ENCODE measurements at regions not wholly inside any gene's neighbourhood (a gene's known extent, or its start where the extent isn't known, plus 50 kb on each side); places are given as distances from the start of the nearest gene placed in this dataset.

DNA sequence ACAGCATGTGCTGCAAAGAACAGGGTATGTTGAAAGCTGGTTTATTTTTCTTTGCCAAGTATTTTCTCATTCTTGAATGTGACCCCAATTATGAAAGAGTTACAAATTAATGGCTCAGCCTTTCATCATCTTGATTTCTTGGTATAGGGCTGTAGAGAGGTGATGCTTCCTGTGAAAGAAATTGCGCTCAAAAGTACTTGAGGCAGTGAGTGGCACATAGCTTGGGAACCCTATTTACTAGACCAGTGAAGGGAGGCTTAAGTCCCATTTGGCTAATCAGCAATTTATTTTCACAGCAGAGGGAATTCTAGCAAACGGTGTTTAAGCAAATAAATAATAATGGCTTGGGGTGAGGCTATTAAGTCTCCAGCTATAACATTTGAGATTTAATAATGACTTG is 153.9 kb upstream of the MIS18BP1 start:
- TF ChIP-seq ZNF12 (CRISPR knock-in tag; IDR thresholded peaks at IDR 0.05) (no peak), YY1 (IDR thresholded peaks at IDR 0.05; ENCODE audit: borderline replicate concordance in 1 of 3, control insufficient read depth in 1 of 3, extremely low read depth in 1 of 3, insufficient read depth in 3 of 3, insufficient read length in 1 of 3, insufficient replicate concordance in 2 of 3, low read depth in 1 of 3, low read length in 2 of 3) (no peak), SP1 (CRISPR knock-in tag; IDR thresholded peaks at IDR 0.05) (no peak), STAG1 (CRISPR knock-in tag; IDR thresholded peaks at IDR 0.05; ENCODE audit: borderline replicate concordance) (no peak), EP300 (IDR thresholded peaks at IDR 0.05; ENCODE audit: low read length) (no peak), RFX5 (IDR thresholded peaks at IDR 0.05; ENCODE audit: low read depth, low read length) (no peak), NFIC (IDR thresholded peaks at IDR 0.05) (no peak), IRF2 (CRISPR knock-in tag; IDR thresholded peaks at IDR 0.05) (no peak)
- TF ChIP-seq, protein P1, sequence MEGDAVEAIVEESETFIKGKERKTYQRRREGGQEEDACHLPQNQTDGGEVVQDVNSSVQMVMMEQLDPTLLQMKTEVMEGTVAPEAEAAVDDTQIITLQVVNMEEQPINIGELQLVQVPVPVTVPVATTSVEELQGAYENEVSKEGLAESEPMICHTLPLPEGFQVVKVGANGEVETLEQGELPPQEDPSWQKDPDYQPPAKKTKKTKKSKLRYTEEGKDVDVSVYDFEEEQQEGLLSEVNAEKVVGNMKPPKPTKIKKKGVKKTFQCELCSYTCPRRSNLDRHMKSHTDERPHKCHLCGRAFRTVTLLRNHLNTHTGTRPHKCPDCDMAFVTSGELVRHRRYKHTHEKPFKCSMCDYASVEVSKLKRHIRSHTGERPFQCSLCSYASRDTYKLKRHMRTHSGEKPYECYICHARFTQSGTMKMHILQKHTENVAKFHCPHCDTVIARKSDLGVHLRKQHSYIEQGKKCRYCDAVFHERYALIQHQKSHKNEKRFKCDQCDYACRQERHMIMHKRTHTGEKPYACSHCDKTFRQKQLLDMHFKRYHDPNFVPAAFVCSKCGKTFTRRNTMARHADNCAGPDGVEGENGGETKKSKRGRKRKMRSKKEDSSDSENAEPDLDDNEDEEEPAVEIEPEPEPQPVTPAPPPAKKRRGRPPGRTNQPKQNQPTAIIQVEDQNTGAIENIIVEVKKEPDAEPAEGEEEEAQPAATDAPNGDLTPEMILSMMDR (IDR thresholded peaks at IDR 0.05 in 2 of 3, conservative IDR thresholded peaks at IDR 0.05 in 1 of 3; ENCODE audit: insufficient read depth in 2 of 3, low read depth in 1 of 3, low read length in 3 of 3): no peak
- TF ChIP-seq, protein P2, sequence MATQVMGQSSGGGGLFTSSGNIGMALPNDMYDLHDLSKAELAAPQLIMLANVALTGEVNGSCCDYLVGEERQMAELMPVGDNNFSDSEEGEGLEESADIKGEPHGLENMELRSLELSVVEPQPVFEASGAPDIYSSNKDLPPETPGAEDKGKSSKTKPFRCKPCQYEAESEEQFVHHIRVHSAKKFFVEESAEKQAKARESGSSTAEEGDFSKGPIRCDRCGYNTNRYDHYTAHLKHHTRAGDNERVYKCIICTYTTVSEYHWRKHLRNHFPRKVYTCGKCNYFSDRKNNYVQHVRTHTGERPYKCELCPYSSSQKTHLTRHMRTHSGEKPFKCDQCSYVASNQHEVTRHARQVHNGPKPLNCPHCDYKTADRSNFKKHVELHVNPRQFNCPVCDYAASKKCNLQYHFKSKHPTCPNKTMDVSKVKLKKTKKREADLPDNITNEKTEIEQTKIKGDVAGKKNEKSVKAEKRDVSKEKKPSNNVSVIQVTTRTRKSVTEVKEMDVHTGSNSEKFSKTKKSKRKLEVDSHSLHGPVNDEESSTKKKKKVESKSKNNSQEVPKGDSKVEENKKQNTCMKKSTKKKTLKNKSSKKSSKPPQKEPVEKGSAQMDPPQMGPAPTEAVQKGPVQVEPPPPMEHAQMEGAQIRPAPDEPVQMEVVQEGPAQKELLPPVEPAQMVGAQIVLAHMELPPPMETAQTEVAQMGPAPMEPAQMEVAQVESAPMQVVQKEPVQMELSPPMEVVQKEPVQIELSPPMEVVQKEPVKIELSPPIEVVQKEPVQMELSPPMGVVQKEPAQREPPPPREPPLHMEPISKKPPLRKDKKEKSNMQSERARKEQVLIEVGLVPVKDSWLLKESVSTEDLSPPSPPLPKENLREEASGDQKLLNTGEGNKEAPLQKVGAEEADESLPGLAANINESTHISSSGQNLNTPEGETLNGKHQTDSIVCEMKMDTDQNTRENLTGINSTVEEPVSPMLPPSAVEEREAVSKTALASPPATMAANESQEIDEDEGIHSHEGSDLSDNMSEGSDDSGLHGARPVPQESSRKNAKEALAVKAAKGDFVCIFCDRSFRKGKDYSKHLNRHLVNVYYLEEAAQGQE (IDR thresholded peaks at IDR 0.05; ENCODE audit: borderline replicate concordance): no peak
- TF ChIP-seq, protein P2 (CRISPR knock-in tag; IDR thresholded peaks at IDR 0.05; ENCODE audit: low read depth): no peak
